ENCODE measurements at regions not wholly inside any gene's neighbourhood (a gene's known extent, or its start where the extent isn't known, plus 50 kb on each side); places are given as distances from the start of the nearest gene placed in this dataset.

DNA sequence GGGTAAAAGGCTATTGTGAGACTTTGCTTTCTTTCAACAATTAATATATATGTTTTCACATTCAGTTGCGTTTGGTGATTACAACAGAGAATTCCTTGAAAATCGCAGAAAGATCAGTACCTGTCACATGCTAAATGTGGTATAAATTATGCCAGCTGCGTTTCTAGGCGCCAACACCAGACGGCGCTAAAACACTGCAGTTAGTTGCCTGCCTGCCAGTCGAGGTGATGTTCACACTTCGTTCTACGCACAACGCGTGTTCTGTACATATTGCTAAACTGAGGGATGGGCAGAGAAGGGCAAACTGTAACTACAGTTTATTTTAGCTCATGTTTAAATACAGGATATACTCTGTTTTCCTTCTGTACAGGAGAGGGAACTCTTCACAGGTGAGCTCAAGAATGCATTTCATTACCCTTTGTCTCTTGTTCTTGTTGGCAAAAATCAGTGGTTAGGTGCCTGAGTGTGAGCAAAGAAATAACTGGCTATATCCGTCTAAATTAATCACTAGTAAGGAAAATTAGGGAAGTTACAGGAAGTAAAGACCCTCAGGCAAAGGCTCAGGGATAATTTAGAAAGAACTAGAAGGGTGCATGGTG is 100.1 kb upstream of the RGS17 start:
- DNase-seq (ENCODE audit: low read depth) = peak; percentile 34

DNA sequence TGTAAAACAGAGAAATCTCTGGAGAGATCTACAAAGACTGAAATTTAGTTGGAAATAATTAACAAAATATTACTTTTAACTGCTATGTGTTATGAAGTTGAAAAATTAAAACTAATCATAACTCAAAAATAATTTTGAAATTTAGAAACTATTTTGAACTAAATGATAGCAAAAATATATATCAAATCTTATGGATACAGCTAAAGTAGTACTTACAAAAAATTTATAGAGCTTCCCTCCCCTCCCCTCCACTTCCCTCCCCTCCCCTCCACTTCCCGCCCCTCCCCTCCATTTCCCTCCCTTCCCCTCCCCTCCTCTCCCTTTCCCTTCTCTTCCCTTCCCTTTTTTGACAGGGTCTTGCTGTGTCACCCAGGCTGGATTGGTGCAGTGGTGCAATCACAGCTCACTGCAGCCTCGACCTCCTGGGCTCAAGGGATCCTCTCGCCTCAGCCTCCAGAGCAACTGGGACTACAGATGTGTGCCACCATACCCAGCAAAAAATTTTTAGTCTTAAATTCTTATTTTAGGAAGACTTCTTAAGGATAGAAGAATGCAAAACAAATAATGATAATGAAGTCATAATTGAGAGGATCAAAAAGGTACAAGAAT is 87.2 kb upstream of the RGS17 start:
- no peak for DNase-seq (ENCODE audit: low read depth)

DNA sequence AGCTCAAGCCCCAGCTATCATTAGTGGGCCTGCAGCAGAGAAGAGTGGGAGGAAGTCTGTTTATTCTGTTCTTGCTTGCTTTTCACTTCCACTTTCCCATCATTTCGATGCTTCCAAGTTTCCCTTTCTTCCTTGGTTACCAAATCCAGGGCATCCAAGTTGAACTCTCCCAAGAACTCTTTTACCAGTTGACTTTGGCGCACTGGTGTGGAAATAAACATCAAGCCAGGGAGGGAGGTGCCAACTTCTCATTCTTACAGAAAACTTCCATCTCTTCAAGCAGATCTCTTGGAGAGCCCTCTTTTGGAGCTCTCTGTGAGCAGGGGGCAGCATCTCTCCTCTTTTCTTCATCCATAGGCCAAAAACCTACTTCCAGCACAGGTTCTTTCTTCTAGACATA is 85.7 kb upstream of the RGS17 start:
- DNase-seq (ENCODE audit: low read depth) = no peak

DNA sequence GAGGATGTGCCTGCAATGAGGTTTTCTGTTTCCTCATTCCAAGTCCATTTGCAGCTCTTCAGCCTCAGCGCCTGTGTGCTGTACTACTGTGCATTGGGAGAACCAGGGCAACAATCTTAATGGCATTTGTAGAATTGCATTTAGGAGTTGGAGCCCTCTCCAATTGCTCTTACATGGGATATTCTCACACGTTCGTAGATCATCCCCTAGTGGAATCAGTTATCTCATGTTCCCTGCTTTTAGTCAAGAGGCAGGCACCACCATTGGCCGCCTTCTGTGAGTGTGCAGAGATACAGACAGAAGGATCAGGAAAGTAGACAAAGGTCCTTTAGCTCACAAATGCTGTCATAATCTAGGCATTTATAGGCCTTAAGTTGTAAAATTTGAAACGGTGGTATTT is 84.2 kb upstream of the RGS17 start:
- peak; percentile 48 for DNase-seq (ENCODE audit: low read depth)

DNA sequence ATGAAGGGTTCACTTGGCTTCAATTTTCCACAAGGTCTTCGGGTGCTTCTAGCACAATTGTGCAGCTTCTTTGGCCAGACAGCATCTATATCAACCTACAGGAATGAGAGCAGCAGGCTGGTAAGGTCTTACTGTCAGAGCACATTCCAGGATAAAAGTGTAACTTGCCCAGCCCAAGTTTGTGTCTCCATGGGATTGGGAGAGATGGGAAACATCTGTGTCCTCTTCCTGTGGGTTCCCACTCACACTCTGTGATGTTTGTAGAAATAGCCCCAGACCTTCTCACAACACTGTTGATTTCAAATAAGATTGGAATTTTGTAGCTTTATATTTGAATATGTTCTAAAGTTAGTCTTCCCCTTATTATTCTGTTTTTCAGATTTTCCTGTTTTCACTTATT is 83.4 kb upstream of the RGS17 start:
- peak; percentile 9 for DNase-seq (ENCODE audit: low read depth)

DNA sequence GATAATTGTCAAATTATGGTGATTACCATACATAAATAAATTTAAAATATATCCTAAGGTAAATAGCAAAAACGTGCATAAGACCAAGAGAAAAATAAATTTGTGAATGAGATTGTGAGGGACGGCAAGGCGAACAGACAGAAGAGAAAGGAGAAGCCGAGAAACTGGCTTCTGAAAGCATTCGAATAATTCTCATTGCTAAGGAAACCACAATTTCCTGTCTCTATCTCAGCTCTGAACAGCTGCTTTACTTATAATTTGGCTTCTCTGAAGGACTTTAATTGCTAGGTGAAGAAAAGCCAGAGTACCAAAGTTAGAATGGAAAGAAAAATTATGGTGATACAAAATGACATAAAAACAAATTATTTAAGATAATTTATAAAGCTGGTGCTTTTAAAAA is 79.0 kb upstream of the RGS17 start:
- DNase-seq (ENCODE audit: low read depth) = peak; percentile 63

DNA sequence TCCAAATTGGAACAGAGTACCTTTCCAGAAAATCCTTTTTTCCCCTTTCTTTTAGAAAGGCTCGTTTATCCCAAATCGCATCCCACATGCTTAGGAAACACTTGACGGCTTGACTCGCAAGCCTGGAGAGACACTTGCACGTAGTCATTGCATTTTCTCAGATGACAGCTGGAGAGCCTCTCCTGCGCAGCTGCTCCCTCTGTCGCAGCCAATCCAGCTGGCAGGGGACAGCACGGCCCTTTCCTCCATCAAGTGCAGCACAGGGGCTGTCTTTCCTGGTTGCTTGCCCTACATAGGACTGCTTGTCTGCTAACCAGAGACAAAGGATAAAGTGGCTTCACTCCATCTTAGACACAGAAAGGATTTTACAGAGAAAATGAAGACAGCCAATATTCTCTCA is 77.6 kb upstream of the RGS17 start:
- DNase-seq (ENCODE audit: low read depth) = peak; percentile 20

DNA sequence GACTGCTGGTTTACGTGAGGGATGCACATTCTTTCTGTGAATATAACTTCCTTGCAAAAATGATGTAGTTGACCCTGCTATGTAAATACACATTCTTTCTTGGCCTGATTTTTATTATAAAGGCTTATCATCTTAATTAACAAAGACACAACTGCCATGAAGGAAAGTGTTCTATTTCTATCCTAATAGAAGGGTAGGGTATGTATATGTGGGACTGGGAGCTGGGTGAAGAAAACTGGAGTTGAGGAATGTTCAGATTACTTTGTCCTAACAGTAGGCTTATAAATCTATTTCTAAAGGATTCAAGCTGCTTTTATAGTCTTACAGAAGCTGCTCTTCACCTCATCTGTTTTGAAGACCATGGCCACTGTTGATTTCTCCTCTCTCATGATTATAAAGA is 76.5 kb upstream of the RGS17 start:
- no peak for DNase-seq (ENCODE audit: low read depth)

DNA sequence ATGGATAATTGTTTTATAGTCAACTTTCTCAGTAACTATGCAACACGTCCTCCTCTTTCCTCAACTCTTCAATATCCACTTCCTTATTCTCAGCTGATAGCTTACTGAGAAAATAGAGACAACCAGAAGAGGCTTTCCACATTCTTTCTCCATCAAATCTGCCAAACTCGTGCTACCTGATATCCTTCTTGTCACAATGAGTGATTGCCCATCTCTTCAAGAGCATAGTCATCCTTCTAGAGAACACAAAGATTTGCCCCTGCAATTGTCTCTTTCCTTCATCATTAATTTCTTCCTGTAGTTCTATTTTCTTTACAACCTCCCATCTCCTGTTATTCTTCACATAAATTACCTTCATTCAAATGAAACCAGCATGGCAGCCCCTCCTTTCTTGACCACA is 75.9 kb upstream of the RGS17 start:
- no peak for DNase-seq (ENCODE audit: low read depth)

DNA sequence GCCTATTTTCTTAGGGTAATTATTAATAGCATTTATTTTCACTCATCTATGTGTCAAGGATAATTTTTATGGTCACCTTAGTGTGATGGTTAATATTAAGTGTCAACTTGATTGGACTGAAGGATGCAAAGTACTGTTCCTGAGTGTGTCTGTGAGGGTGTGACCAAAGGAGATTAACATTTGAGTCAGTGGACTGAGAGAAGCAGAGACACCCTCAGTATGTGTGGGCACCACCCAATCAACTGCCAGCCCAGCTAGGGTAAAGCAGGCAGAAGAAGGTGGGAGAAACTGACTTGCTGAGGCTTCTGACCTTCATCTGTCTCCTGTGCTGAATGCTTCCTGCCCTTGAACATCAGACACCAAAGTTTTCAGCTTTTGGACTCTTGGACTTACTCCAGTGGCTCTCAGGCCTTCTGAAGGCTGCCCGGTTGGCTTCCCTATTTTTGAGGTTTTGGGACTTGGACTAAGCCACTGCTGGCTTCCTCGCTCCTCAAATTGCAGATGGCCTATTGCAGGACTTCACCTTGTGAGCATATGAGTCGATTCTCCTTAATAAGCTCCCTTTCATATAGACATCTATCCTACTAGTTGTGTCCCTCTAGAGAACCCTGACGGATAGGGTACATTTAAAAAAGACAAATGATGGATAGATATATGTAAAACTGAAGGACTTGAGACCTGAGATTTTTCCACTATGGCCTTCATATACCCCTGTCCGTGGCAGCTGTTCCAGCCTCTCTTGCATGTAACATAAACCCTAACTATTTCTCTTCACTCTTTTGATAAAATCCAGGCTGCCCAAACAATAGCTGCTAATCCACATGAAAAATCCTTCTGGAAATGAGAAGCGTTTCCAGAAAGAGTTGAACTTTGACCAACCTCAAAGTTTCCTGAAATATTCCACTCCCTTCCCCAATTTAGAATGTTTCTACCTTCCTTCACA is 62.1 kb upstream of the RGS17 start:
- no peak for DNase-seq (ENCODE audit: low read depth)

DNA sequence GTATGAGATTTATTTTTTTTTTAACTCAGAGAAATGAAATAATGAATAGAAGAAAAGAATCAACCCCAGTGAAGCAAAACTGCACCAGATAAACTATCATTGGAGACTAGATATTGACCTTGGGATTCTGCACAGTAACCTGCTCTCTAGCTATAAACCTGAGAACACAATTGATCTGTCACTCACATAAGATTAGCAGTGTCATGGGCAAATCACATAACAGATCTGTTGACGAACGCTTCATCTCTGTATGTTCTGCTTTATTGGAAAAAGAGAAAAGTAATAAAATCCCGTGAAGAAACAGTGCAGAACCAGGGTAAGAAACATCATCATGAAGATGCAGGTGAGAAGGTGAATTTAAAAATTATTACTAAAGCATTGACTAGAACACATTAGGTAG is 52.8 kb upstream of the RGS17 start:
- DNase-seq (ENCODE audit: low read depth) = no peak

Measured in RPMI7951 (cell line).